SK-N-MC (cell line): ENCODE measurements at regions not wholly inside any gene's neighbourhood (a gene's known extent, or its start where the extent isn't known, plus 50 kb on each side); places are given as distances from the start of the nearest gene placed in this dataset.
A peak's percentile ranks its signal among the peaks of the same experiment; 100 is the strongest.

Experiments
- DNase-seq: peaks from one replicate; pipeline ENCODE4 v3.0.0-alpha.2; 2011; ENCODE audit warnings: low read depth, low spot score
- H3K27ac ChIP-seq: fragments of 200-600 bp; sonication (generic); 2 replicates; pipeline ENCODE4 v1.5.1; 2016; ENCODE audit warnings: mixed run types
- H3K36me3 ChIP-seq: fragments of 200-600 bp; sonication (generic); 2 replicates; pipeline ENCODE4 v1.6.1; 2017; ENCODE audit warnings: antibody characterized with exemption, low read length, mixed read lengths; ENCODE audit not compliant: insufficient read depth
- H3K4me3 ChIP-seq: fragments of 200-600 bp; sonication (generic); 2 replicates; pipeline ENCODE4 v1.5.1; 2016
- H3K9ac ChIP-seq: fragments of 200-600 bp; sonication (generic); 2 replicates; pipeline ENCODE4 v1.8.0; 2017; ENCODE audit warnings: mixed run types, mixed read lengths; ENCODE audit not compliant: insufficient read length
- H3K9me3 ChIP-seq: fragments of 200-600 bp; sonication (generic); 2 replicates; pipeline ENCODE4 v1.6.1; 2017; ENCODE audit warnings: low read depth, mild to moderate bottlenecking, antibody characterized with exemption, low read length, moderate library complexity, mixed read lengths
- EZH2 ChIP-seq: fragments of 200-600 bp; sonication (generic); IDR thresholded peaks from one replicate; pipeline ENCODE4 v1.6.1; 2017; ENCODE audit warnings: antibody characterized with exemption
- FOXP2 ChIP-seq: optimal IDR thresholded peaks from 2 replicates; pipeline ENCODE3; 2011; ENCODE audit warnings: mild to moderate bottlenecking, moderate library complexity; ENCODE audit not compliant: insufficient read depth; ENCODE audit errors: extremely low read length, control extremely low read depth
- POLR2AphosphoS5 ChIP-seq: IDR thresholded peaks from 2 replicates; pipeline ENCODE4 v1.6.1; 2012; ENCODE audit warnings: mild to moderate bottlenecking, low read depth, low read length, borderline replicate concordance

- TF ChIP-seq POLR2AphosphoS5 (no peak), EZH2 (no peak), FOXP2 (no peak)
- no peak for DNase-seq
- no peak overlapping the region for H3K27ac ChIP-seq
Observed at GRCh38 chr13:50518781-50519201, 324.7 kb downstream of the DLEU7 start.

GRCh38 chr13:50519866-50520265 is 323.6 kb downstream of the DLEU7 start:
- Histone ChIP-seq H3K9ac (no peak overlapping the region), H3K9me3 (no peaks in the 10 kb centered on the region), H3K4me3 (no peak overlapping the region), H3K27ac (no peak overlapping the region), H3K36me3 (no peaks in the 10 kb centered on the region)
- DNase-seq: no peak
- no peak for TF ChIP-seq FOXP2
- TF ChIP-seq EZH2: no peak
- no peak for TF ChIP-seq POLR2AphosphoS5

More at GRCh38 chr13:50518781-50519201, 324.7 kb downstream of the DLEU7 start:
- Histone ChIP-seq H3K36me3 (no peaks in the 10 kb centered on the region), H3K9me3 (no peaks in the 10 kb centered on the region), H3K9ac (no peak overlapping the region), H3K4me3 (no peak overlapping the region)

- H3K27ac ChIP-seq: peak overlapping the region; percentile 92
- H3K36me3 ChIP-seq: no peaks in the 10 kb centered on the region
- peak overlapping the region; percentile 45; the same call in 1 of the 2 replicates for H3K4me3 ChIP-seq
- no peak overlapping the region for H3K9ac ChIP-seq
- TF ChIP-seq FOXP2 (no peak), EZH2 (no peak), POLR2AphosphoS5 (no peak)
- no peak for DNase-seq
- H3K9me3 ChIP-seq: no peaks in the 10 kb centered on the region
Observed at GRCh38 chr13:50521006-50521830, 322.3 kb downstream of the DLEU7 start.

- H3K4me3 ChIP-seq: peak overlapping the region; percentile 45
- peak; percentile 71 for DNase-seq
- no peaks in the 10 kb centered on the region for H3K9me3 ChIP-seq
- TF ChIP-seq POLR2AphosphoS5: peak; percentile 62
- no peak for TF ChIP-seq EZH2
- TF ChIP-seq FOXP2: peak; percentile 70
- no peak overlapping the region for H3K9ac ChIP-seq
- H3K27ac ChIP-seq: peak overlapping the region; percentile 92
- no peaks in the 10 kb centered on the region for H3K36me3 ChIP-seq
Observed at GRCh38 chr13:50521831-50522149, 321.7 kb downstream of the DLEU7 start.

- Histone ChIP-seq H3K9me3 (no peaks in the 10 kb centered on the region), H3K9ac (no peak overlapping the region), H3K4me3 (peak overlapping the region; percentile 45), H3K27ac (peak overlapping the region; percentile 92), H3K36me3 (no peaks in the 10 kb centered on the region)
- TF ChIP-seq POLR2AphosphoS5: no peak
- no peak for TF ChIP-seq FOXP2
- no peak for TF ChIP-seq EZH2
- DNase-seq: no peak
Observed at GRCh38 chr13:50522506-50522905, 321.0 kb downstream of the DLEU7 start.

GRCh38 chr13:50523307-50523706 is 320.2 kb downstream of the DLEU7 start:
- Histone ChIP-seq H3K9ac (no peak overlapping the region), H3K27ac (0 out of 2 replicates have a peak overlapping the region, but pooled peaks have one; percentile 92), H3K4me3 (no peak overlapping the region), H3K36me3 (no peaks in the 10 kb centered on the region), H3K9me3 (no peaks in the 10 kb centered on the region)
- DNase-seq: no peak
- no peak for TF ChIP-seq POLR2AphosphoS5
- TF ChIP-seq EZH2: no peak
- no peak for TF ChIP-seq FOXP2

GRCh38 chr13:50524560-50524959 is 318.9 kb downstream of the DLEU7 start:
- TF ChIP-seq EZH2: no peak
- no peak for TF ChIP-seq FOXP2
- no peak for TF ChIP-seq POLR2AphosphoS5
- no peak overlapping the region for H3K27ac ChIP-seq
- H3K4me3 ChIP-seq: no peak overlapping the region
- DNase-seq: no peak
- no peaks in the 10 kb centered on the region for H3K9me3 ChIP-seq
- no peaks in the 10 kb centered on the region for H3K36me3 ChIP-seq
- H3K9ac ChIP-seq: no peak overlapping the region

GRCh38 chr13:50526661-50527071 is 316.8 kb downstream of the DLEU7 start:
- DNase-seq: no peak
- H3K4me3 ChIP-seq: no peak overlapping the region

More at GRCh38 chr13:50526661-50527071, 316.8 kb downstream of the DLEU7 start:
- Histone ChIP-seq H3K9me3 (no peaks in the 10 kb centered on the region), H3K9ac (no peak overlapping the region), H3K36me3 (no peaks in the 10 kb centered on the region), H3K27ac (no peak overlapping the region)
- TF ChIP-seq EZH2 (no peak), FOXP2 (no peak), POLR2AphosphoS5 (no peak)
